ENCODE measurements at regions not wholly inside any gene's neighbourhood (a gene's known extent, or its start where the extent isn't known, plus 50 kb on each side); places are given as distances from the start of the nearest gene placed in this dataset.
A peak's percentile ranks its signal among the peaks of the same experiment; 100 is the strongest.

- Mint-ChIP-seq H3K4me3 (no peak overlapping the region), H3K36me3 (no peaks in the 10 kb centered on the region), H3K27ac (no peak overlapping the region), H3K4me1 (peaks cover 25% of the 10 kb centered on the region), H3K9me3 (no peaks in the 10 kb centered on the region), H3K27me3 (no peaks in the 10 kb centered on the region)
- DNase-seq (ENCODE audit: low spot score in 2 of 2): no peak
- no peak for ATAC-seq (ENCODE audit: low read depth)
Observed at GRCh38 chr12:24739106-24739779, 209.7 kb downstream of the BCAT1 start.

- no peak for DNase-seq (ENCODE audit: low spot score in 2 of 2)
- Mint-ChIP-seq H3K4me3 (no peak overlapping the region), H3K27me3 (no peaks in the 10 kb centered on the region), H3K36me3 (no peaks in the 10 kb centered on the region), H3K4me1 (peaks cover 25% of the 10 kb centered on the region), H3K27ac (no peak overlapping the region), H3K9me3 (no peaks in the 10 kb centered on the region)
- ATAC-seq (ENCODE audit: low read depth): no peak
Observed at GRCh38 chr12:24738441-24738840, 210.5 kb downstream of the BCAT1 start.

GRCh38 chr12:24731596-24731995, 217.3 kb downstream of the BCAT1 start:
- ATAC-seq (ENCODE audit: low read depth) (no peak), DNase-seq (ENCODE audit: low spot score in 2 of 2) (no peak)
- no peak overlapping the region for H3K27ac Mint-ChIP-seq
- H3K27me3 Mint-ChIP-seq: no peaks in the 10 kb centered on the region
- H3K36me3 Mint-ChIP-seq: no peaks in the 10 kb centered on the region
- H3K4me1 Mint-ChIP-seq: peaks cover 16% of the 10 kb centered on the region
- no peaks in the 10 kb centered on the region for H3K9me3 Mint-ChIP-seq
- no peak overlapping the region for H3K4me3 Mint-ChIP-seq

- H3K27me3 Mint-ChIP-seq: no peaks in the 10 kb centered on the region
- peaks cover 13% of the 10 kb centered on the region for H3K4me1 Mint-ChIP-seq
- no peaks in the 10 kb centered on the region for H3K9me3 Mint-ChIP-seq
- no peaks in the 10 kb centered on the region for H3K36me3 Mint-ChIP-seq
- DNase-seq (ENCODE audit: low spot score in 2 of 2) (no peak), ATAC-seq (ENCODE audit: low read depth) (peak; percentile 47)
- H3K27ac Mint-ChIP-seq: no peak overlapping the region
- H3K4me3 Mint-ChIP-seq: no peak overlapping the region
Observed at GRCh38 chr12:24730489-24730896, 218.4 kb downstream of the BCAT1 start.

GRCh38 chr12:24728826-24729225, 220.1 kb downstream of the BCAT1 start:
- H3K4me1 Mint-ChIP-seq: peaks cover 18% of the 10 kb centered on the region
- H3K9me3 Mint-ChIP-seq: no peaks in the 10 kb centered on the region
- H3K36me3 Mint-ChIP-seq: no peaks in the 10 kb centered on the region
- ATAC-seq (ENCODE audit: low read depth): no peak
- no peak overlapping the region for H3K27ac Mint-ChIP-seq
- no peaks in the 10 kb centered on the region for H3K27me3 Mint-ChIP-seq
- H3K4me3 Mint-ChIP-seq: no peak overlapping the region
- DNase-seq (ENCODE audit: low spot score in 2 of 2): no peak

GRCh38 chr12:24728366-24728765, 220.5 kb downstream of the BCAT1 start:
- peak; percentile 74 for ATAC-seq (ENCODE audit: low read depth)
- Mint-ChIP-seq H3K4me1 (peaks cover 18% of the 10 kb centered on the region), H3K27ac (no peak overlapping the region), H3K4me3 (no peak overlapping the region), H3K27me3 (no peaks in the 10 kb centered on the region), H3K9me3 (no peaks in the 10 kb centered on the region), H3K36me3 (no peaks in the 10 kb centered on the region)
- peak in 1 of 2 donors; percentile 10 for DNase-seq (ENCODE audit: low spot score in 2 of 2)

- Mint-ChIP-seq H3K4me1 (peaks cover 13% of the 10 kb centered on the region), H3K27me3 (no peaks in the 10 kb centered on the region), H3K27ac (no peak overlapping the region), H3K4me3 (no peak overlapping the region), H3K36me3 (no peaks in the 10 kb centered on the region), H3K9me3 (peaks cover under 1% of the 10 kb centered on the region)
- DNase-seq (ENCODE audit: low spot score in 2 of 2): no peak
- no peak for ATAC-seq (ENCODE audit: low read depth)
Observed at GRCh38 chr12:24725616-24726015, 223.3 kb downstream of the BCAT1 start.

- ATAC-seq (ENCODE audit: low read depth): no peak
Observed at GRCh38 chr12:24724814-24725213, 224.1 kb downstream of the BCAT1 start.

GRCh38 chr12:24723759-24724158, 225.1 kb downstream of the BCAT1 start:
- peaks cover 16% of the 10 kb centered on the region for H3K4me1 Mint-ChIP-seq
- ATAC-seq (ENCODE audit: low read depth) (no peak), DNase-seq (ENCODE audit: low spot score in 2 of 2) (no peak)
- H3K27ac Mint-ChIP-seq: no peak overlapping the region
- no peaks in the 10 kb centered on the region for H3K36me3 Mint-ChIP-seq
- no peak overlapping the region for H3K4me3 Mint-ChIP-seq
- peaks cover 2% of the 10 kb centered on the region for H3K9me3 Mint-ChIP-seq
- H3K27me3 Mint-ChIP-seq: no peaks in the 10 kb centered on the region

More at GRCh38 chr12:24724814-24725213, 224.1 kb downstream of the BCAT1 start:
- H3K27me3 Mint-ChIP-seq: no peaks in the 10 kb centered on the region
- H3K4me1 Mint-ChIP-seq: peaks cover 8% of the 10 kb centered on the region
- no peaks in the 10 kb centered on the region for H3K36me3 Mint-ChIP-seq
- H3K9me3 Mint-ChIP-seq: peaks cover 2% of the 10 kb centered on the region
- peak overlapping the region; percentile 8 for H3K27ac Mint-ChIP-seq
- no peak overlapping the region for H3K4me3 Mint-ChIP-seq
- DNase-seq (ENCODE audit: low spot score in 2 of 2): no peak

- DNase-seq (ENCODE audit: low spot score in 2 of 2): no peak
- no peak overlapping the region for H3K4me3 Mint-ChIP-seq
- peaks cover 1% of the 10 kb centered on the region for H3K27me3 Mint-ChIP-seq
- H3K27ac Mint-ChIP-seq: no peak overlapping the region
- H3K36me3 Mint-ChIP-seq: no peaks in the 10 kb centered on the region
- peaks cover 2% of the 10 kb centered on the region for H3K9me3 Mint-ChIP-seq
- ATAC-seq (ENCODE audit: low read depth): no peak
- H3K4me1 Mint-ChIP-seq: peaks cover 19% of the 10 kb centered on the region
Observed at GRCh38 chr12:24721191-24721590, 227.7 kb downstream of the BCAT1 start.

- Mint-ChIP-seq H3K27ac (no peak overlapping the region), H3K9me3 (peaks cover 2% of the 10 kb centered on the region), H3K36me3 (no peaks in the 10 kb centered on the region), H3K27me3 (peaks cover 1% of the 10 kb centered on the region), H3K4me1 (peaks cover 15% of the 10 kb centered on the region), H3K4me3 (no peak overlapping the region)
- ATAC-seq (ENCODE audit: low read depth): peak; percentile 15
- no peak for DNase-seq (ENCODE audit: low spot score in 2 of 2)
Observed at GRCh38 chr12:24719293-24719721, 229.6 kb downstream of the BCAT1 start.

- Mint-ChIP-seq H3K9me3 (peaks cover 2% of the 10 kb centered on the region), H3K4me1 (peaks cover 15% of the 10 kb centered on the region), H3K4me3 (no peak overlapping the region), H3K27ac (no peak overlapping the region), H3K36me3 (no peaks in the 10 kb centered on the region), H3K27me3 (peaks cover 1% of the 10 kb centered on the region)
- no peak for DNase-seq (ENCODE audit: low spot score in 2 of 2)
- no peak for ATAC-seq (ENCODE audit: low read depth)
Observed at GRCh38 chr12:24718617-24719016, 230.3 kb downstream of the BCAT1 start.

- no peak for DNase-seq (ENCODE audit: low spot score in 2 of 2)
- no peaks in the 10 kb centered on the region for H3K9me3 Mint-ChIP-seq
- no peak for ATAC-seq (ENCODE audit: low read depth)
- peaks cover 10% of the 10 kb centered on the region for H3K4me1 Mint-ChIP-seq
- peaks cover 1% of the 10 kb centered on the region for H3K27me3 Mint-ChIP-seq
- H3K27ac Mint-ChIP-seq: no peak overlapping the region
- H3K4me3 Mint-ChIP-seq: no peak overlapping the region
- H3K36me3 Mint-ChIP-seq: no peaks in the 10 kb centered on the region
Observed at GRCh38 chr12:24714237-24714636, 234.7 kb downstream of the BCAT1 start.

GRCh38 chr12:24711056-24712008, 237.6 kb downstream of the BCAT1 start:
- Mint-ChIP-seq H3K27ac (no peak overlapping the region), H3K36me3 (no peaks in the 10 kb centered on the region), H3K4me3 (no peak overlapping the region), H3K9me3 (no peaks in the 10 kb centered on the region), H3K27me3 (no peaks in the 10 kb centered on the region), H3K4me1 (no peaks in the 10 kb centered on the region)
- ATAC-seq (ENCODE audit: low read depth) (no peak), DNase-seq (ENCODE audit: low spot score in 2 of 2) (no peak)
